Sigmoid colon (tissue), 6 donors: ENCODE measurements at regions not wholly inside any gene's neighbourhood (a gene's known extent, or its start where the extent isn't known, plus 50 kb on each side); places are given as distances from the start of the nearest gene placed in this dataset.

ENCODE experiments used
- DNase-seq: peaks from one replicate; pipeline ENCODE4 v3.0.0-alpha.2; 2019
- H3K27ac ChIP-seq, 4 donors: fragments of 200-600 bp; sonication (generic); one replicate each; pipeline ENCODE4 v1.5.1; 2016 to 2019; ENCODE audit warnings: mild to moderate bottlenecking in 1 of 4
- H3K27me3 ChIP-seq, 3 donors: fragments of 200-600 bp; sonication (generic); one replicate each; pipeline ENCODE4 v1.5.1; 2019; ENCODE audit warnings: mild to moderate bottlenecking in 1 of 3
- H3K36me3 ChIP-seq, 4 donors: fragments of 200-600 bp; sonication (generic); one replicate each; pipeline ENCODE4 v1.5.1; 2016 to 2019
- H3K4me1 ChIP-seq, 4 donors: fragments of 200-600 bp; sonication (generic); one replicate each; pipeline ENCODE4 v1.5.1; 2017 to 2019
- H3K4me3 ChIP-seq, 4 donors: fragments of 200-600 bp; sonication (generic); one replicate each; pipeline ENCODE4 v1.5.1; 2017 to 2019; ENCODE audit warnings: mild to moderate bottlenecking in 2 of 4, moderate library complexity in 1 of 4
- H3K9me3 ChIP-seq, 4 donors: fragments of 200-600 bp in 3 of 4; sonication (generic) in 3 of 4; one replicate each; pipeline versions ENCODE4 v1.5.1 to v1.6.1; 2013 to 2019
- CTCF ChIP-seq, 4 experiments: fragments of 450-650 bp in 3 of 4; fragments of 200-600 bp in 1 of 4; IDR thresholded peaks; one replicate each; pipeline ENCODE4 v1.5.1; 2016 to 2019; ENCODE audit warnings: antibody characterized with exemption in 4 of 4, mild to moderate bottlenecking in 3 of 4, moderate library complexity in 2 of 4
- EP300 ChIP-seq, 4 donors: sonication (generic); formaldehyde crosslinking; IDR thresholded peaks; one replicate each; pipeline ENCODE4 v1.6.1; 2017; ENCODE audit warnings: antibody characterized with exemption in 4 of 4
- POLR2A ChIP-seq, 2 donors: fragments of 450-650 bp; IDR thresholded peaks; one replicate each; pipeline ENCODE4 v1.6.1; 2016; ENCODE audit warnings: antibody characterized with exemption in 2 of 2, mild to moderate bottlenecking in 2 of 2, moderate library complexity in 2 of 2
- POLR2AphosphoS5 ChIP-seq, 4 donors: sonication (generic); formaldehyde crosslinking; IDR thresholded peaks; one replicate each; pipeline ENCODE4 v1.6.1; 2017; ENCODE audit warnings: antibody characterized with exemption in 4 of 4
- WGBS, 2 donors: extraction: QIAGEN DNeasy Blood & Tissue Kit; methylation state at CpG; one replicate each; pipeline ENCODE4 v1.1.7; 2013; 5-methylcytosine and 5-hydroxymethylcytosine counted together
- intact Hi-C: fragments of 100-400 bp; cut with DNase I; formaldehyde crosslinking; loops from one replicate; pipeline ENCODE4 v1.15.1; 2023
- donor health status: healthy with polysubstance abuse.
- donor health status: healthy.

- Histone ChIP-seq H3K27ac (no peak overlapping the region), H3K4me3 (no peak overlapping the region), H3K4me1 (no peaks in the 10 kb centered on the region), H3K27me3 (no peaks in the 10 kb centered on the region), H3K36me3 (no peaks in the 10 kb centered on the region), H3K9me3 (no peaks in the 10 kb centered on the region)
- intact Hi-C loops, result no loop called here
- TF ChIP-seq POLR2AphosphoS5 (IDR thresholded peaks at IDR 0.05) (no peak), EP300 (IDR thresholded peaks at IDR 0.05) (no peak), CTCF (IDR thresholded peaks at IDR 0.05) (no peak), POLR2A (IDR thresholded peaks at IDR 0.05) (no peak)
- DNase-seq, result no peak
- 81 to 89% methylated on average over 1 of the region's 1 CpG for WGBS, 2 donors
These were observed 1052.6 kb downstream of the ADGRL3 start for GRCh38 chr4:62252728-62253127.

GRCh38 chr4:62250100-62250499, 1050.0 kb downstream of the ADGRL3 start:
- Histone ChIP-seq H3K4me3 (no peak overlapping the region), H3K4me1 (no peaks in the 10 kb centered on the region), H3K36me3 (no peaks in the 10 kb centered on the region), H3K9me3 (no peaks in the 10 kb centered on the region), H3K27me3 (no peaks in the 10 kb centered on the region), H3K27ac (no peak overlapping the region)
- intact Hi-C loops, result no loop called here
- TF ChIP-seq POLR2A (IDR thresholded peaks at IDR 0.05), result no peak
- TF ChIP-seq EP300 (IDR thresholded peaks at IDR 0.05), result no peak
- no peak for TF ChIP-seq POLR2AphosphoS5 (IDR thresholded peaks at IDR 0.05)
- no peak for TF ChIP-seq CTCF (IDR thresholded peaks at IDR 0.05)
- WGBS, 2 donors, result 65 to 87% methylated on average over 5 of the region's 5 CpGs
- no peak for DNase-seq

- Histone ChIP-seq H3K4me3 (no peak overlapping the region), H3K4me1 (no peaks in the 10 kb centered on the region), H3K9me3 (no peaks in the 10 kb centered on the region), H3K36me3 (no peaks in the 10 kb centered on the region), H3K27ac (no peak overlapping the region), H3K27me3 (no peaks in the 10 kb centered on the region)
- intact Hi-C loops, result no loop called here
- DNase-seq, result no peak
- WGBS, 2 donors, result 74 to 92% methylated on average over 1 of the region's 1 CpG
- TF ChIP-seq POLR2AphosphoS5 (IDR thresholded peaks at IDR 0.05) (no peak), CTCF (IDR thresholded peaks at IDR 0.05) (no peak), POLR2A (IDR thresholded peaks at IDR 0.05) (no peak), EP300 (IDR thresholded peaks at IDR 0.05) (no peak)
These were observed 1043.8 kb downstream of the ADGRL3 start for GRCh38 chr4:62243895-62244294.

GRCh38 chr4:62235911-62236310, 1035.8 kb downstream of the ADGRL3 start:
- no peaks in the 10 kb centered on the region for H3K4me1 ChIP-seq
- H3K36me3 ChIP-seq, result no peaks in the 10 kb centered on the region
- TF ChIP-seq POLR2AphosphoS5 (IDR thresholded peaks at IDR 0.05), result no peak
- no peak for TF ChIP-seq CTCF (IDR thresholded peaks at IDR 0.05)
- TF ChIP-seq EP300 (IDR thresholded peaks at IDR 0.05), result no peak
- no peak for TF ChIP-seq POLR2A (IDR thresholded peaks at IDR 0.05)
- 61 to 68% methylated on average over 4 of the region's 4 CpGs for WGBS, 2 donors
- no peak for DNase-seq
- H3K4me3 ChIP-seq, result no peak overlapping the region
- intact Hi-C loops, result no loop called here
- H3K27ac ChIP-seq, result no peak overlapping the region
- H3K27me3 ChIP-seq, result no peaks in the 10 kb centered on the region
- no peaks in the 10 kb centered on the region for H3K9me3 ChIP-seq

- no peak overlapping the region for H3K27ac ChIP-seq
- no peaks in the 10 kb centered on the region for H3K27me3 ChIP-seq
- H3K9me3 ChIP-seq, result no peaks in the 10 kb centered on the region
- 58 to 78% methylated on average over 3 of the region's 3 CpGs for WGBS, 2 donors
- no peaks in the 10 kb centered on the region for H3K36me3 ChIP-seq
- no peak overlapping the region for H3K4me3 ChIP-seq
- intact Hi-C loops, result no loop called here
- H3K4me1 ChIP-seq, result no peaks in the 10 kb centered on the region
- DNase-seq, result no peak
- TF ChIP-seq CTCF (IDR thresholded peaks at IDR 0.05), result no peak
- TF ChIP-seq POLR2AphosphoS5 (IDR thresholded peaks at IDR 0.05), result no peak
- TF ChIP-seq POLR2A (IDR thresholded peaks at IDR 0.05), result no peak
- TF ChIP-seq EP300 (IDR thresholded peaks at IDR 0.05), result no peak
These were observed 1032.7 kb downstream of the ADGRL3 start for GRCh38 chr4:62232814-62233213.
